Stomach (tissue), 4 donors: ENCODE measurements at regions not wholly inside any gene's neighbourhood (a gene's known extent, or its start where the extent isn't known, plus 50 kb on each side); places are given as distances from the start of the nearest gene placed in this dataset.

Experiments used
- CTCF ChIP-seq, 7 experiments: fragments of 450-650 bp in 4 of 7; fragments of 200-600 bp in 3 of 7; sonication (generic) in 3 of 7; IDR thresholded peaks; one replicate each; pipeline ENCODE4 v1.5.1; 2016 to 2019; ENCODE audit warnings: antibody characterized with exemption in 7 of 7, control low read depth in 2 of 7, mild to moderate bottlenecking in 1 of 7
- EP300 ChIP-seq: sonication (generic); formaldehyde crosslinking; IDR thresholded peaks from one replicate; pipeline ENCODE4 v1.6.1; 2017; ENCODE audit warnings: antibody characterized with exemption
- POLR2A ChIP-seq, 4 donors: fragments of 450-650 bp; IDR thresholded peaks; one replicate each; pipeline ENCODE4 v1.6.1; 2016; ENCODE audit warnings: antibody characterized with exemption in 4 of 4, control low read depth in 2 of 4, mild to moderate bottlenecking in 1 of 4, moderate library complexity in 1 of 4
- POLR2AphosphoS5 ChIP-seq, 3 donors: sonication (generic); formaldehyde crosslinking; IDR thresholded peaks; one replicate each; pipeline ENCODE4 v1.6.1; 2016; ENCODE audit warnings: antibody characterized with exemption in 3 of 3

- TF ChIP-seq CTCF (IDR thresholded peaks at IDR 0.05): no peak
- no peak for TF ChIP-seq POLR2AphosphoS5 (IDR thresholded peaks at IDR 0.05)
- no peak for TF ChIP-seq EP300
- no peak for TF ChIP-seq POLR2A (IDR thresholded peaks at IDR 0.05)
These were observed 155.2 kb downstream of the TTLL2 start for GRCh38 chr6:167479901-167480648.
